Ishikawa (cell line): ENCODE measurements at regions not wholly inside any gene's neighbourhood (a gene's known extent, or its start where the extent isn't known, plus 50 kb on each side); places are given as distances from the start of the nearest gene placed in this dataset.

Source experiments
- CEBPB ChIP-seq: IDR thresholded peaks from 2 replicates; pipeline ENCODE4 v1.6.1; 2012
- CREB1 ChIP-seq: IDR thresholded peaks from 2 replicates; pipeline ENCODE4 v1.6.1; 2012; ENCODE audit warnings: low read depth
- EP300 ChIP-seq: IDR thresholded peaks from 2 replicates; pipeline ENCODE4 v1.6.1; 2012; ENCODE audit warnings: borderline replicate concordance
- FOXM1 ChIP-seq: IDR thresholded peaks from 2 replicates; pipeline ENCODE4 v1.6.1; 2012; ENCODE audit warnings: low read depth, borderline replicate concordance
- MAX ChIP-seq: IDR thresholded peaks from 2 replicates; pipeline ENCODE4 v1.6.1; 2012
- NFIC ChIP-seq: IDR thresholded peaks from 2 replicates; pipeline ENCODE4 v1.6.1; 2012
- RAD21 ChIP-seq: IDR thresholded peaks from 2 replicates; pipeline ENCODE4 v1.6.1; 2012; ENCODE audit warnings: low read depth
- REST ChIP-seq: IDR thresholded peaks from 2 replicates; pipeline ENCODE4 v1.6.1; 2012; ENCODE audit warnings: low read depth, mild to moderate bottlenecking
- TAF1 ChIP-seq: IDR thresholded peaks from 2 replicates; pipeline ENCODE4 v1.6.1; 2012; ENCODE audit warnings: low read depth, mild to moderate bottlenecking
- TCF12 ChIP-seq: IDR thresholded peaks from 2 replicates; pipeline ENCODE4 v1.6.1; 2012; ENCODE audit warnings: low read depth
- YY1 ChIP-seq: IDR thresholded peaks from 2 replicates; pipeline ENCODE4 v1.6.1; 2012; ENCODE audit warnings: low read depth

GRCh38 chr3:20442846-20443245 lies 256.8 kb upstream of the SGO1 start:
- no peak for TF ChIP-seq RAD21
- TF ChIP-seq REST = no peak
- TF ChIP-seq NFIC = no peak
- no peak for TF ChIP-seq FOXM1
- TF ChIP-seq EP300 = no peak
- no peak for TF ChIP-seq YY1
- TF ChIP-seq CREB1 = no peak
- TF ChIP-seq MAX = no peak
- no peak for TF ChIP-seq CEBPB
- TF ChIP-seq TAF1 = no peak
- TF ChIP-seq TCF12 = no peak
